HG02973 (cell line): ENCODE measurements at regions not wholly inside any gene's neighbourhood (a gene's known extent, or its start where the extent isn't known, plus 50 kb on each side); places are given as distances from the start of the nearest gene placed in this dataset.

Experiments used
- ATAC-seq: cut with Tn5 transposase; IDR thresholded peaks from one replicate; pipeline ENCODE4 v1.9.1; 2021; ENCODE audit warnings: moderate library complexity; ENCODE audit not compliant: unreplicated experiment

GRCh38 chr2:177138823-177139222, 73.8 kb upstream of the HNRNPA3 start:
- ATAC-seq = no peak

- ATAC-seq = no peak
These were observed 70.7 kb upstream of the HNRNPA3 start for GRCh38 chr2:177141866-177142265.

- no peak for ATAC-seq
These were observed 69.2 kb upstream of the HNRNPA3 start for GRCh38 chr2:177143444-177143843.

DNA sequence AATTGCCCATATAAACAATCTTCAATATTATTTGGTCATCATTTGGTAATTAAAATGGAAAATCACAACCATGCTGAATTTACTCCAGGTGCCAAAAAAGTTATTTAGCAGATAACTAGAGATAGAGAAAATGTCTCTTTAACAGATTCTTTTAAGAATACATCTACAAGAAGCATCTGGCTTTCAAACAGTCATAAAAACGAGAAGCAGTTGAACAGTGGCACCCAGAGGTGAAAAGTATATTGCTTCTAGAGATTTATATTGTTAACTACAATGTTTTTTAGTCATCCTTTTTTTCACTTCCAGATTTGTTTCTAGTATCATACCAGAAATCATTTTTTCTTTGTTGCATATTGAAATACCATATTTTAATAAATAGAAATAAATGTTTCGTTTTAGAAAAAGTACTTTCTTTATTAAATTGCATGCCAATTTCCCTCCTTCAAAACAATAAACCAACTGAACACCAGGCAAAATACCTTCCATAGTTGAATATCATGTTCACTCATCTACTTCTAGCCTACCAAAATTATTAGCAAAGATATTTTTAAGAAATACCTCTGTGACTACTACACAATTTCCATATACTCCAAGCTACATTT, 65.4 kb upstream of the HNRNPA3 start:
- peak; percentile 58 for ATAC-seq

- ATAC-seq = no peak
These were observed 64.7 kb upstream of the HNRNPA3 start for GRCh38 chr2:177147834-177148445.

GRCh38 chr2:177148477-177149154, 64.0 kb upstream of the HNRNPA3 start:
- ATAC-seq = peak; percentile 79

- no peak for ATAC-seq
These were observed 63.5 kb upstream of the HNRNPA3 start for GRCh38 chr2:177149155-177149503.

DNA sequence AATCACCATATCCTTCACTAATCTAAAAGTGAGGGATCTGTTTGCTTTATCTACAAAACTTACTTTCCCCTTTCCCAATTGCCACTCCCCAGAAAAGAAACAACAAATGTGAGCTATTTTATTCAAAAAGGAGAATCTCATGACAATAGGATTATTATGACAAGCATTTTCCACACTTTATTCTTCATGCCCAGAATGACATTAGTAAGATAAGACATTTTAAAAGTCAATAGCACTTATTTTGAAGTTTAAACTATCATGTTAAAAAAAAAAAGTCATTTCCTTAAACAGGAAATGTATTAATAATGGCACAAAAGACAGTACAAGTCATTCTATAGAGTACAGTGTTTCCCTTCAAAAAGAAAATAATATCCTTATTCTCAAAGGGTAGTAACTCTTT, 58.8 kb upstream of the HNRNPA3 start:
- no peak for ATAC-seq

DNA sequence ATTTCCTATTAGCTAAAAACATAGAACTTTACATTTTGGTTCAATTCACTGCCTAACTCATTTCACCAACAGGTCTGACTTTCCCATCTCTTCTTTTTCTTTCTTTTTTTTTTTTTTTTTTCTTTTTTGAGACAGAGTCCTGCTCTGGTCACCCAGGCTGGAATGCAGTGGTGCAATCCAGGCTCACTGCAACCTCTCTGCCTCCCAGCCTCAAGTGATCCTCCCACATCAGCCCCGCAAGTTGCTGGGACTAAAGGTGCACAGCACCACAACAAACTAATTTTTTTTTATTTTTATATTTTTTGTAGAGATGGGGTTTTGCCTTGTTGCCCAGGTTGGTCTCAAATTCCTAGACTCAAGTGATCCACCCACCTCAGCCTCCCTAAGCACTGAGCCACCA, 57.8 kb upstream of the HNRNPA3 start:
- no peak for ATAC-seq

DNA sequence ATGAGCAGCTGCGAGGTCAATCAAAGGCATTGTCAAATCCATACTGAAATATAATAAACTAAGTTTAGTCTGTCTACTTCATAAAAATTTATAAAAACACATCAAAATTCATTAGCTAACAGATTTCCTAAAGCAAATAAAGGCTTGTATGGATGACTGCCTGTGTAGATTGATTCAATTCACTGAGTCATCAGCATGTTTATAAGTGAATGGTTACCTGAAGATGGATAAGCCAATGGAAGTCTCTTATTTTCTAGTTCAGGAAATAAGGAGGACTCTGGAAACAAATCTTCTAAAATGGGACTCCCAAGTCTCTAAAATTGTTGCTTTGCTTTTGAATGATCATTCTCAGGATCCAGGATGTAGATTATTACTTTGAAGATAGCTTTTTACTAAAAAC, 57.0 kb upstream of the HNRNPA3 start:
- ATAC-seq = no peak

DNA sequence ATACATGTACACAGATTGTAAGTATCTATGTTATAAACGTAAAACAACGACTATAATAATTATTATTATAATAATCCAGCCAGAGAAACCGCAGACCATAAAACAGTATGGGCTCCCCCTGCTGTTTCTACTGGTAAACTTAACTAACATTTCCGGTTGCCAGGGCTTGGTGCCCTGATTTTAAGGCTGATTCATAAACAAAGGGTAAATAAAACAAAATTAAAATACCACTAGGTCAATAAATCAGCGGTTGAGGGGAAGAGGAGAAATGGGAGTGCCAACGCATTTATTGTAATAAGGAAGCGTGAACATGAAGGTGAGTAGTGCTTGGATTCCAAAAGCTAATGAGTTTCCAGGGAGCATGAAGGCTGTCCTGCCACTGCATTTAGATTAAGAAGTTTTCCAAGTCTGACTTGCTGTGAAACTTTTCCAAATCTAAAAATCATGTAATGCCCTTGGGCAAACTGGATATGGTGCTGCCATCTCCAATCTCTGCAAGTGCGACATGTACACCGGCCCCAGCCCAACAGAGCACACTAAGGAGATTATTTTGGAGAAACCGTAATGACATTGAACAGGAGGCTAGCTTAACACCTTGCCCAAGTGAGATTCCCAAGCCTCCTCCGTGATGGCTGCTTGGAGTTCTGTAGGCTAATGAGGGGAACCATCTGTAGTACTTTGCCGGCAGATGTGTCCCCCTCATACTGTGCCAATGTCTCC, 50.7 kb upstream of the HNRNPA3 start:
- no peak for ATAC-seq
